ENCODE measurements at regions not wholly inside any gene's neighbourhood (a gene's known extent, or its start where the extent isn't known, plus 50 kb on each side); places are given as distances from the start of the nearest gene placed in this dataset.
"Not testable (repeated sequence)": the region's sequence is repeated elsewhere in the genome, so short reads cannot be mapped to it uniquely, and the experiment has no call there.

GRCh38 chr2:56519806-56520205, 336.0 kb downstream of the CCDC85A start:
- no peak for DNase-seq

- peak; percentile 86 for DNase-seq
These were observed 338.9 kb downstream of the CCDC85A start for GRCh38 chr2:56522605-56523089.

DNA sequence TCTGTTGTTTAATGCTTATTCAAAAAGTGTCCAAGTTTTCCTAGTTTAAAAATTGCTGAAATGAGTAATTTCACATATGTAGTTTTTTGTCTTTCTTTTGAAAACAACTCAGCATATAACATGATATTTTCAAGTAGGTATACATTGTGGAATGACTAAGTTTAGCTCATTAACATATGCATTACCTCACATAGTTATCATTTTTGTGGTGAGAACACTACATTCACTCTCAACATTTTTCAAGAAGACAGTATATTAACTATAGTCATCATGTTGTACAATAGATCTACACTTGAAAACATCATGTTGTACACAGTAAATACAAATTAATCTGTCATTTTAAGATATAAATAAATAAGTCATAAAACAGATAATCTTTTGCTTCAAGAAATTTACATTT, 340.0 kb downstream of the CCDC85A start:
- no peak for DNase-seq

DNA sequence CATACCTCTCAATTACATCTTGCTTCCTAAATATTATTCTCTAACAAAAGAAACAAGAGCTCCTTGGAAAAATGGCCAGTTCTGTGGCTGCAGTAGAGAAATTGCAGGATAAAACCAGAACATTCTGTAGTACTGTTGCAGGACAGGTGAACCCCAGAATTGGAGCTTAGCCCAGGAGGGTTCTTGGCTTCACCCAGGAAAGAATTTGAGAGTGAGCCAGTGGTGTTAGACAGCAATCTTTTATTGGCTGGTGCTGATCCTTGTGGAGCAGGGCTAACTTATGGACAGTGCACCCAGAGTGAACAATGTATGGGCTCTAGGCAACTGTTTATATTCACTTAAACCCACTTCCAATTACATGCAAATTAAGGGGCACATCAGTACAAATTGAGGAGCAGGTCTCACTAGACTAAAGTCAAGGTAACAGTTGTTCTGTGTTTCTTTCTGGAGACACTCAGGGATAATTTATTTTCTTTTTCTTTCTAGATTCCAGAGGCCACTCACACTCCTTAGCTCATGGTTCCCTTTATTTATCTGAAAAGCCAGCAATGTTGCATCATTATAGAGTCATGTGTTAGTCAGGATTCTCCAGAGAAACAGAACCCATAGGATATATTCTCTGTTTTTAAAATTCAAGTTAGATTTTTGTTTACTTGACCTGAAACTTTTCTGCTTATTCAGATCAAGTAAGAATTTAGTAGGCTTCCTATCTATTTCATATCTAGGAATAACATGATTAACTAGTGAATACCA, 348.1 kb downstream of the CCDC85A start:
- DNase-seq = no peak

DNA sequence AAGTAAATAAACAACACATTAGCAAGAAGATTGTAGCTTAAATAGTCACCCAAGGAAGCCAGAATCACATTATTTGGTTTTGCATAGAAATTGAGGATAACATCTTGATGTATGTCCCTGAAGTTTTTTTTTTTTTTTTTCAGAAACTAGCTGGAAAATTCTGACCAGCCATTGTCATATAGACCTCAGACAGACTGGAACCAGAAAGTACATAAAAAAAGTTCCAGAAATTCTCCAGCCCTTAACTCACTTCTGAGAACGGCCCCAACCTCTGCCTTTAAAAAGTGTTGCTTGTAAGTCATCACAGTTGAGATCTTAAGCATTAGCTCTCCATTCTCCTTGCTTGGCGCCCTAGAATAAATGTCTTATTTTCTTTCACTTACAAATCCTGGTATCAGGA, 350.5 kb downstream of the CCDC85A start:
- no peak for DNase-seq

- no peak for DNase-seq
These were observed 354.0 kb downstream of the CCDC85A start for GRCh38 chr2:56537756-56538155.

GRCh38 chr2:56539618-56540017, 355.8 kb downstream of the CCDC85A start:
- DNase-seq = no peak

- DNase-seq = no peak
These were observed 356.7 kb downstream of the CCDC85A start for GRCh38 chr2:56540467-56540866.

GRCh38 chr2:56540916-56541315, 357.1 kb downstream of the CCDC85A start:
- DNase-seq = no peak

DNA sequence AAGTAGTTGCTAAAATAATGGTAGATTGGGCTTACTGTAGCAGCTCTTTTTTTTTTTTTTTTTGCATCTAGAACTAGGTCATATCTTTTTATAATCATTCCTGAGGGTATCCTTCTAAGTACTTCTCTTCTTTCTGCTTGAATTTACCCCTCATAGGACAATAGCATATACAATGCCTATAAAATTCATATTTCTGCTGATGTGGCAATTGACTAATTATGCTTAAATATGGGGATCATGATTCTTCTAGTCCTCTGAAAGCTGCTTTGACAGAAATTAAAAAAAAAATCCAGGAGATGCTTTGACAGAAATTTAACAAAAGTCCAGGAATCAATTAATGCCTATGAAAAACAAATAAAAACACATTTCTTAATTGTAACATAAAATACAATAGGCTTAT, 358.4 kb downstream of the CCDC85A start:
- no peak for DNase-seq

- DNase-seq = no peak
These were observed 381.4 kb downstream of the CCDC85A start for GRCh38 chr2:56565143-56565542.

DNA sequence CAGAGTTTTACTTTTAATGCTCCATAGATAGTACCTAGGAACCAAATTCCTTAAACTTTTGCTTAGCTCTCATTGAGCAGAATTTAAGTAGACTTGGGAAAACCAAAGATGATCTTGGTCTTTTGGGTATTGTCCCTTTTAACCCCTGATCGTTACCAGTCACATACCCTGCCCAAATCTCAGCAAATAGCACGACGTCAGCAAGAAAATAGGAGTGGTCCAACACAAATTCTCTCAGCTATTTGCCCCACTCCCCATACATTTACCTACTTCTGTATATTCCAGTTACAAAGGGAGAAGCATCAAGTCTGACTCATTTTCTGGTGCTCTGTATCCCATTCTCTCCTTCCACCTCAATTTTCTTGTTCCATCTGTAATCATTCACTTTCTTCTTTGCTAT, 387.3 kb downstream of the CCDC85A start:
- DNase-seq = no peak

- DNase-seq = no peak
These were observed 392.2 kb downstream of the CCDC85A start for GRCh38 chr2:56576001-56576400.

DNA sequence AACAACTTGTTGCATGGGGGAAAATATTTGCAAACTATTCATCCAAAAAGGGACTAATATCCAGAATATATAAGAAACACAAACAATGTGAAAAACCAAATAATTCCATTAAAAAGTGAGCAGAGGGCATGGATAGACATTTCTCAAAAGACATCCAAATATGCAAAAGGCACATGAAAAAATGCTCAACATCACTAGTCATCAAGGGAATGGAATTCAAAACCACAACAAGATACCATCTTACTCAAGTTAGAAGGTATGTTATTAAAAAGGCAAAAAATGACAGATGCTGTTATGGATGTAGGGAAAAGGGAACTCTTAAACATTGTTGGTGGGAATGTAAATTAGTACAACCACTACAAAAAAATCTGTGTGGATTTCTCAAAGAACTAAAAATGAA, 396.5 kb downstream of the CCDC85A start:
- DNase-seq = no peak

DNA sequence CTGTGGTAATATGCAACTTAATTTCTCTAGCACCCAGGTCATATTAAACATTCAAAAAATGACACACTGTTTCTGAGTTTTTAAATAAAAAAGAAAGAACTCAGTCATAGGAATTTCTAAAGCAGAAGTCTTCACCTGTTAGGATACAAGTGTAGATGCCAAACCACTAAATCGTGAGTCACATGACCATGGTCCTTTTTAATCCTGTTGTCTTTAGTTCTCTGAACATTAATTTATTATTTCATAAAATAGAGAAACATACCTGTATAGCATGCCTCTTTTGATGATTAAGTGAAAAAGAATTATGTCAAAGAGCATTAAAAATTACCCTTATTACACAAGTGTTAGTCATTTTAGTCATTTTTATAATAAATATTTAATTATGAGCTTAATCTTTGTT, 398.8 kb downstream of the CCDC85A start:
- DNase-seq = no peak

- no peak for DNase-seq
These were observed 400.1 kb downstream of the CCDC85A start for GRCh38 chr2:56583796-56584315.

DNA sequence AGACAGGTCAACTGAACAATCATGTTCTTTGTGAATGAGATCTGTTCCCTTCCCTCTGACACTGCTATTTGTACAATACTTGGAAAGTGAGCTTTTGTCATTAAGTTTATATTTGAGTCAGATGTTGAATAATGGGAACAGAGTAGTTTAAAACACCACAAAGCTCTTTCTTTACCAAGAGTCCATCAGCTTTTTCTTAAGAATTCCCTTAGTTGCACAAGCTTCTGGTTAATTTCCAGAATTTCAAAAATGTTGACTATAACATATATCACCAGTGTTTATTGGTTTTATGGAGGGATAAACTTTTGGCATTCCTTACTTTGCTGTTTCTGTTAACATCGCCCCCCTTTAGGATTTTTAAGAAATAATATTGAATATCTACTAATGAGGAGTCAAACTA, 403.7 kb downstream of the CCDC85A start:
- no peak for DNase-seq

DNA sequence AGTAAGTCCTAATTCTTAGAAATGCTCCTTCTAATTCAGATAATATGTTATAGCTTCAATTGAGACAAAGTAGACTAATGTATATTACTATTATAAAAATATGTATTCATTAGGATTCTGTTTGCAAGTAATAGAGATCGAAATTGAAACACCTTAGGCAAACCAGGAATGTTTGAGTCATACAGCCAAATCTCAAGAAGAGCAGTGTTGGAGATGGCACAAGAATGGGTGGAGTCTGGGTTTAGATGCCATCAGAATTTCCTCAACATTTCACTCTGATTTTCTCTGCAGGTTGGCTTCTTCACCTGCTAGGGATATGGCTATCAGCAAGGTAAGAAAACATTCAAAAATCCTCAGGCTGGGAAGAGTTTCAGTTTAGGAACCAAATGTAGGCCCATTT, 405.4 kb downstream of the CCDC85A start:
- no peak for DNase-seq

GRCh38 chr2:56589835-56590234, 406.0 kb downstream of the CCDC85A start:
- no peak for DNase-seq

DNA sequence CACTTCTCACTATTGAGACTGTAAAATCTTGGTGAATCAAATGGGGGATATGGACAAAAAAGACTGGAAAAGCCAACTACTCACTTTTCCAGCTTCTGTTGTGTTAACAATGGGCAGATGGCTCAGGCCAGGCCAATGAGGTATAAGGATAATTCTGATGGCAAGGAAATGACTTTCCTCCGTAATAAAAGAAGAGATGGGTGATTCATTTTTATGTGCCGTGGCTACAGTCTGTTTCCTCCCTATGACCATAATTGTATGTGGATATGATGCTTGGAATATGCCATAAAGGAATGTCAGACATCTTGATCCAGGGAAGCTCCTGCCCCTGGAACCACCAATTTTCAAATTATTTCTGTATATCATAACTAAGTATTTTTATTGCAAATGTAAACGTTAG, 406.8 kb downstream of the CCDC85A start:
- no peak for DNase-seq

GRCh38 chr2:56606086-56606485, 422.3 kb downstream of the CCDC85A start:
- DNase-seq = not testable (repeated sequence)

- no peak for DNase-seq
These were observed 429.5 kb downstream of the CCDC85A start for GRCh38 chr2:56613254-56613653.

- DNase-seq = no peak
These were observed 430.1 kb downstream of the CCDC85A start for GRCh38 chr2:56613920-56614319.

- no peak for DNase-seq
These were observed 432.0 kb downstream of the CCDC85A start for GRCh38 chr2:56615760-56616159.

GRCh38 chr2:56624181-56624580, 440.4 kb downstream of the CCDC85A start:
- no peak for DNase-seq
